K562 (cell line): ENCODE measurements at regions not wholly inside any gene's neighbourhood (a gene's known extent, or its start where the extent isn't known, plus 50 kb on each side); places are given as distances from the start of the nearest gene placed in this dataset.

ENCODE experiments used
- DPF2 ChIP-seq: fragments of 450-650 bp; IDR thresholded peaks from 2 replicates; pipeline ENCODE4 v1.6.1; 2016
- GATA2 ChIP-seq: sonication (generic); formaldehyde crosslinking; IDR thresholded peaks from 2 replicates; pipeline ENCODE4 v1.4.0; 2020; ENCODE audit warnings: mild to moderate bottlenecking, missing genetic modification reagents
- HMGXB4 ChIP-seq: sonication (generic); formaldehyde crosslinking; IDR thresholded peaks from 2 replicates; pipeline ENCODE4 v1.8.1; 2023; ENCODE audit warnings: mild to moderate bottlenecking, missing genetic modification reagents
- PURB ChIP-seq: sonication (generic); formaldehyde crosslinking; IDR thresholded peaks from 2 replicates; pipeline ENCODE4 v1.9.0; 2021; ENCODE audit warnings: low read depth, mild to moderate bottlenecking, missing genetic modification reagents
- RERE ChIP-seq: sonication (generic); formaldehyde crosslinking; IDR thresholded peaks from 2 replicates; pipeline ENCODE4 v1.8.0; 2023; ENCODE audit warnings: missing genetic modification reagents, mild to moderate bottlenecking, borderline replicate concordance
- REST ChIP-seq, 2 experiments: fragments of 450-650 bp; formaldehyde crosslinking in 1 of 2; IDR thresholded peaks; 2 replicates each; pipeline versions ENCODE4 v1.4.0 to v1.6.1; 2014 to 2020; ENCODE audit warnings: mild to moderate bottlenecking in 2 of 2, borderline replicate concordance in 1 of 2, low read depth in 1 of 2
- RFX1 ChIP-seq: fragments of 450-650 bp; IDR thresholded peaks from 2 replicates; pipeline ENCODE4 v1.6.1; 2016; ENCODE audit warnings: mild to moderate bottlenecking, moderate library complexity
- SIN3A ChIP-seq, 2 experiments: fragments of 150-350 bp in 1 of 2; IDR thresholded peaks; 2 replicates each; pipeline ENCODE4 v1.6.1; 2011 to 2016; ENCODE audit warnings: borderline replicate concordance in 2 of 2, low read depth in 2 of 2, low read length in 2 of 2, mild to moderate bottlenecking in 2 of 2, moderate library complexity in 2 of 2; ENCODE audit not compliant: control insufficient read depth in 1 of 2
- SMARCE1 ChIP-seq: fragments of 450-650 bp; IDR thresholded peaks from 2 replicates; pipeline ENCODE4 v1.7.1; 2016; ENCODE audit warnings: mild to moderate bottlenecking
- ZNF347 ChIP-seq: fragments of 450-650 bp; formaldehyde crosslinking; IDR thresholded peaks from 2 replicates; pipeline ENCODE4 v1.4.0; 2020; ENCODE audit warnings: low read depth, mild to moderate bottlenecking, moderate library complexity
- ZNF551 ChIP-seq: fragments of 250-450 bp; sonication (Bioruptor Pico); IDR thresholded peaks from 2 replicates; pipeline ENCODE4 v1.5.0; 2021; ENCODE audit warnings: mild to moderate bottlenecking, moderate library complexity

GRCh38 chr1:184310157-184310819, 76.5 kb upstream of the C1orf21 start (continued):
- TF ChIP-seq REST (IDR thresholded peaks at IDR 0.05; ENCODE audit: borderline replicate concordance), result peak; percentile 7; the same call in 1 of the 2 replicates
- no peak for TF ChIP-seq REST (CRISPR knock-in tag; IDR thresholded peaks at IDR 0.05; ENCODE audit: low read depth)
- no peak for TF ChIP-seq HMGXB4
- TF ChIP-seq ZNF347, result no peak
- TF ChIP-seq PURB (CRISPR knock-in tag), result no peak
- no peak for TF ChIP-seq RFX1
- no peak for TF ChIP-seq SMARCE1
- no peak for TF ChIP-seq ZNF551
- no peak for TF ChIP-seq DPF2
- no peak for TF ChIP-seq GATA2
- TF ChIP-seq RERE (CRISPR knock-in tag), result no peak
- TF ChIP-seq SIN3A (IDR thresholded peaks at IDR 0.05; ENCODE audit: borderline replicate concordance in 2 of 2, control insufficient read depth in 1 of 2, low read depth in 2 of 2, low read length in 2 of 2), result no peak
